WTC11 (cell line): ENCODE measurements at regions not wholly inside any gene's neighbourhood (a gene's known extent, or its start where the extent isn't known, plus 50 kb on each side); places are given as distances from the start of the nearest gene placed in this dataset.

ENCODE experiments used
- ATAC-seq: fragments of 200-7000 bp; cut with Tn5 transposase; 2 replicates; pipeline ENCODE4 v1.10.0; 2021; ENCODE audit warnings: mild to moderate bottlenecking, moderate library complexity
- CTCF ChIA-PET: fragments of 300-600 bp; sonication (Branson Sonifier 250); formaldehyde crosslinking; loops from one replicate; lab custom pipeline; 2021; ENCODE audit warnings: antibody characterized with exemption; lab: Charles Lee
- POLR2A ChIA-PET: fragments of 350-600 bp; sonication (Branson Sonifier 250); formaldehyde crosslinking; loops from one replicate; lab custom pipeline; 2021; ENCODE audit warnings: antibody characterized with exemption; lab: Charles Lee
- DNase-seq: peaks from one replicate; pipeline ENCODE4 v3.0.0; 2021; ENCODE audit warnings: low spot score
- H3K27ac Mint-ChIP-seq: 2 replicates; pipeline ENCODE4 v1.8.0; 2021; ENCODE audit warnings: mixed read lengths
- H3K27me3 Mint-ChIP-seq: 2 replicates; pipeline ENCODE4 v1.8.0; 2021; ENCODE audit warnings: low read depth, mild to moderate bottlenecking, moderate library complexity, mixed read lengths
- H3K36me3 Mint-ChIP-seq: 2 replicates; pipeline ENCODE4 v1.8.0; 2021; ENCODE audit warnings: mixed read lengths
- H3K4me1 Mint-ChIP-seq: 2 replicates; pipeline ENCODE4 v1.8.0; 2022; ENCODE audit warnings: mixed read lengths
- H3K4me3 Mint-ChIP-seq: 2 replicates; pipeline ENCODE4 v1.8.0; 2021; ENCODE audit warnings: mild to moderate bottlenecking, moderate library complexity, mixed read lengths
- H3K9me3 Mint-ChIP-seq: 2 replicates; pipeline ENCODE4 v1.8.0; 2021; ENCODE audit warnings: mixed read lengths
- ATF2 ChIP-seq: sonication (generic); formaldehyde crosslinking; IDR thresholded peaks from 2 replicates; pipeline ENCODE4 v1.8.1; 2022; ENCODE audit warnings: low read depth, missing genetic modification reagents, borderline replicate concordance
- ATF6 ChIP-seq: sonication (generic); formaldehyde crosslinking; IDR thresholded peaks from 2 replicates; pipeline ENCODE4 v1.8.1; 2023; ENCODE audit warnings: mild to moderate bottlenecking, missing genetic modification reagents
- CBFB ChIP-seq: sonication (generic); formaldehyde crosslinking; IDR thresholded peaks from 2 replicates; pipeline ENCODE4 v1.8.1; 2022; ENCODE audit warnings: mild to moderate bottlenecking, low read depth, missing genetic modification reagents
- IRF2 ChIP-seq: sonication (generic); formaldehyde crosslinking; IDR thresholded peaks from 2 replicates; pipeline ENCODE4 v1.8.0; 2022; ENCODE audit warnings: low read depth, missing genetic modification reagents, borderline replicate concordance
- JAZF1 ChIP-seq: fragments of 250-450 bp; sonication (Bioruptor Pico); IDR thresholded peaks from 2 replicates; pipeline ENCODE4 v1.9.0; 2021; ENCODE audit warnings: moderate library complexity, mild to moderate bottlenecking, inconsistent platforms
- JUN ChIP-seq: sonication (generic); formaldehyde crosslinking; IDR thresholded peaks from 2 replicates; pipeline ENCODE4 v1.8.0; 2023; ENCODE audit warnings: mild to moderate bottlenecking, missing genetic modification reagents
- NFATC4 ChIP-seq: fragments of 250-450 bp; sonication (Bioruptor Pico); IDR thresholded peaks from 2 replicates; pipeline ENCODE4 v1.9.0; 2021; ENCODE audit warnings: mild to moderate bottlenecking
- NFYB ChIP-seq: sonication (generic); formaldehyde crosslinking; conservative IDR thresholded peaks from 2 replicates; pipeline ENCODE4 v1.8.0; 2022; ENCODE audit warnings: low read depth, missing genetic modification reagents
- NR3C1 ChIP-seq: sonication (generic); formaldehyde crosslinking; conservative IDR thresholded peaks from 2 replicates; pipeline ENCODE4 v1.8.1; 2023; ENCODE audit warnings: low read depth, mild to moderate bottlenecking, missing genetic modification reagents
- OVOL2 ChIP-seq: fragments of 250-450 bp; sonication (Bioruptor Pico); IDR thresholded peaks from 2 replicates; pipeline ENCODE4 v1.9.0; 2021; ENCODE audit warnings: mild to moderate bottlenecking, borderline replicate concordance
- PRRX2 ChIP-seq: fragments of 250-450 bp; sonication (Bioruptor Pico); IDR thresholded peaks from 2 replicates; pipeline ENCODE4 v1.8.0; 2021; ENCODE audit warnings: mild to moderate bottlenecking
- SP1 ChIP-seq: sonication (generic); formaldehyde crosslinking; conservative IDR thresholded peaks from 2 replicates; pipeline ENCODE4 v1.8.1; 2022; ENCODE audit warnings: missing genetic modification reagents
- STAT6 ChIP-seq: sonication (generic); formaldehyde crosslinking; conservative IDR thresholded peaks from 2 replicates; pipeline ENCODE4 v1.8.1; 2023; ENCODE audit warnings: mild to moderate bottlenecking, low read depth, missing genetic modification reagents, moderate library complexity
- ZNF121 ChIP-seq: sonication (generic); formaldehyde crosslinking; IDR thresholded peaks from 2 replicates; pipeline ENCODE4 v1.8.0; 2023; ENCODE audit warnings: missing genetic modification reagents
- ZNF232 ChIP-seq: sonication (generic); formaldehyde crosslinking; IDR thresholded peaks from 2 replicates; pipeline ENCODE4 v1.8.0; 2022; ENCODE audit warnings: mild to moderate bottlenecking, missing genetic modification reagents
- ZNF425 ChIP-seq: fragments of 250-450 bp; sonication (Bioruptor Pico); conservative IDR thresholded peaks from 2 replicates; pipeline ENCODE4 v1.9.0; 2021; ENCODE audit warnings: mild to moderate bottlenecking
- TF ChIP-seq, protein P1 (sequence below): sonication (generic); formaldehyde crosslinking; IDR thresholded peaks from 2 replicates; pipeline ENCODE4 v1.8.0; 2022; ENCODE audit warnings: missing genetic modification reagents
- TF ChIP-seq, protein P2 (sequence below): sonication (generic); formaldehyde crosslinking; IDR thresholded peaks from 2 replicates; pipeline ENCODE4 v1.8.1; 2023; ENCODE audit warnings: mild to moderate bottlenecking, missing genetic modification reagents
- TF ChIP-seq, protein P3 (sequence below): sonication (generic); formaldehyde crosslinking; IDR thresholded peaks from 2 replicates; pipeline ENCODE4 v1.8.1; 2022; ENCODE audit warnings: low read depth, mild to moderate bottlenecking, moderate library complexity, missing genetic modification reagents, borderline replicate concordance

DNA sequence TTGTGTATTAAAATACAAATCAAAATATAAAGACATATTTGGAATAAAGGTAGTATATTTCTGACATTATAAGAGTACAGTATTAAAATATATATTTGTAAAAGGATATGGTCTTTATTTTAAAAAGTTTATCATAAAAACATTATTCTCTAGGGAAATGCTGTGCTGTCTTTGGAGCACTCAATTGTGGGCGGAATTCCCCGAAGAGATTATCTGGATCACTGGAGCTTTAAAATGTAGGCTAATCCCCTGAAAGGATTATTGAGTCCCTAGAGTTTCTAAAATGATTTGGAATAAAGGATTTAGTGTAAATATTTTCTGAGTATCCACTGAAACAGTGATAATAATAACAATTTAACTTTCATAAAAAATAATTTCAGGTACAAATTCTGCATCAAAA is 1239.4 kb downstream of the TECRL start (continued):
- no peak for TF ChIP-seq SP1 (CRISPR knock-in tag)
- no peak for TF ChIP-seq ZNF425
- TF ChIP-seq NR3C1, result no peak

DNA sequence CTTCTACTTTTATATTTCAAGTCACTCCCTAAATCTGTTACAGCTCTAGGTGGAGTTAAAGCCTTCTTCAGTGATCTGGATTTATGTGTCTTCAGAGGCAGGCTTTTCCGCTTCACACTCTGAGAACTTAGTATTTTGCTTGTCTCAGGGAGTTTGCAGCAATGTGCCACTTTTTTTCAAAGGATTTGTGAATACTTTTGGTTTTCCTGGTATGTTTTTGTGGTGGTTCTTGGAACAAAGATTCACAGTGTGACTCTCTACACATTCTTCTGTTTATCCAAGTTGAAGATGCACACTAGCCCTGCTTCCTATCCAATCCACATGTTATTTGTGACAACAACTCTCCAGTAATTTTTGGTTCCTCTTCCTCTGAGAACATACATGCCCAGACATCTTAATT is 1253.7 kb downstream of the TECRL start:
- TF ChIP-seq CBFB (no peak), NFATC4 (no peak), NFYB (CRISPR knock-in tag) (no peak), ATF6 (CRISPR knock-in tag) (no peak), ZNF121 (CRISPR knock-in tag) (no peak)
- TF ChIP-seq, protein P1, sequence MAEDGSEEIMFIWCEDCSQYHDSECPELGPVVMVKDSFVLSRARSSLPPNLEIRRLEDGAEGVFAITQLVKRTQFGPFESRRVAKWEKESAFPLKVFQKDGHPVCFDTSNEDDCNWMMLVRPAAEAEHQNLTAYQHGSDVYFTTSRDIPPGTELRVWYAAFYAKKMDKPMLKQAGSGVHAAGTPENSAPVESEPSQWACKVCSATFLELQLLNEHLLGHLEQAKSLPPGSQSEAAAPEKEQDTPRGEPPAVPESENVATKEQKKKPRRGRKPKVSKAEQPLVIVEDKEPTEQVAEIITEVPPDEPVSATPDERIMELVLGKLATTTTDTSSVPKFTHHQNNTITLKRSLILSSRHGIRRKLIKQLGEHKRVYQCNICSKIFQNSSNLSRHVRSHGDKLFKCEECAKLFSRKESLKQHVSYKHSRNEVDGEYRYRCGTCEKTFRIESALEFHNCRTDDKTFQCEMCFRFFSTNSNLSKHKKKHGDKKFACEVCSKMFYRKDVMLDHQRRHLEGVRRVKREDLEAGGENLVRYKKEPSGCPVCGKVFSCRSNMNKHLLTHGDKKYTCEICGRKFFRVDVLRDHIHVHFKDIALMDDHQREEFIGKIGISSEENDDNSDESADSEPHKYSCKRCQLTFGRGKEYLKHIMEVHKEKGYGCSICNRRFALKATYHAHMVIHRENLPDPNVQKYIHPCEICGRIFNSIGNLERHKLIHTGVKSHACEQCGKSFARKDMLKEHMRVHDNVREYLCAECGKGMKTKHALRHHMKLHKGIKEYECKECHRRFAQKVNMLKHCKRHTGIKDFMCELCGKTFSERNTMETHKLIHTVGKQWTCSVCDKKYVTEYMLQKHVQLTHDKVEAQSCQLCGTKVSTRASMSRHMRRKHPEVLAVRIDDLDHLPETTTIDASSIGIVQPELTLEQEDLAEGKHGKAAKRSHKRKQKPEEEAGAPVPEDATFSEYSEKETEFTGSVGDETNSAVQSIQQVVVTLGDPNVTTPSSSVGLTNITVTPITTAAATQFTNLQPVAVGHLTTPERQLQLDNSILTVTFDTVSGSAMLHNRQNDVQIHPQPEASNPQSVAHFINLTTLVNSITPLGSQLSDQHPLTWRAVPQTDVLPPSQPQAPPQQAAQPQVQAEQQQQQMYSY, result no peak

DNA sequence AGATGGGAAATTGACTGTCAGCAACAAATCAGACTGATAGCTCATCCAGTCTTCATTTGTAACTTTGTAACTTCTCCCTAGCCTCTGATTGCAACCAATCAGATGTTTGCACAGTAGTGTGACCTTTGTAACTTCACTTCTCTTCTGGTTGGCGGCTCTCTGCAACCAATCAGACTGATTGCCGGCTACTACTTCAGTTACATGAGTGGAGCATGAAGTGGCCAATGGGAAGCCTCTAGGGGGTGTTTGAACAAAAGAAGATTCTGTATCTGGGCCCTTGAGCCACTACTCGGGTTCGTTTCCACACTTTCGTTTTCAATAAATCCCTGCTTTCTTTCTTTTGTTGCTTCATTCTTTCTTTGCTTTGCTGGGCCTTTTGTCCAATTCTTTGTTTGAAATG is 1285.8 kb downstream of the TECRL start:
- ChIA-PET CTCF (no interaction called here), POLR2A (no interaction called here)
- no peak for DNase-seq
- no peak overlapping the region for H3K4me3 Mint-ChIP-seq
- no peaks in the 10 kb centered on the region for H3K27me3 Mint-ChIP-seq
- no peaks in the 10 kb centered on the region for H3K4me1 Mint-ChIP-seq
- ATAC-seq, result no peak
- no peak overlapping the region for H3K27ac Mint-ChIP-seq
- peaks cover 18% of the 10 kb centered on the region for H3K9me3 Mint-ChIP-seq
- H3K36me3 Mint-ChIP-seq, result no peaks in the 10 kb centered on the region
- TF ChIP-seq OVOL2 (no peak), IRF2 (CRISPR knock-in tag) (no peak), PRRX2 (CRISPR knock-in tag) (no peak), JAZF1 (CRISPR knock-in tag) (no peak), STAT6 (CRISPR knock-in tag) (no peak), CBFB (no peak), ZNF232 (no peak), JUN (CRISPR knock-in tag) (no peak), ATF2 (CRISPR knock-in tag) (no peak)
- TF ChIP-seq, protein P2, sequence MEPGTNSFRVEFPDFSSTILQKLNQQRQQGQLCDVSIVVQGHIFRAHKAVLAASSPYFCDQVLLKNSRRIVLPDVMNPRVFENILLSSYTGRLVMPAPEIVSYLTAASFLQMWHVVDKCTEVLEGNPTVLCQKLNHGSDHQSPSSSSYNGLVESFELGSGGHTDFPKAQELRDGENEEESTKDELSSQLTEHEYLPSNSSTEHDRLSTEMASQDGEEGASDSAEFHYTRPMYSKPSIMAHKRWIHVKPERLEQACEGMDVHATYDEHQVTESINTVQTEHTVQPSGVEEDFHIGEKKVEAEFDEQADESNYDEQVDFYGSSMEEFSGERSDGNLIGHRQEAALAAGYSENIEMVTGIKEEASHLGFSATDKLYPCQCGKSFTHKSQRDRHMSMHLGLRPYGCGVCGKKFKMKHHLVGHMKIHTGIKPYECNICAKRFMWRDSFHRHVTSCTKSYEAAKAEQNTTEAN (CRISPR knock-in tag), result no peak
- TF ChIP-seq, protein P3, sequence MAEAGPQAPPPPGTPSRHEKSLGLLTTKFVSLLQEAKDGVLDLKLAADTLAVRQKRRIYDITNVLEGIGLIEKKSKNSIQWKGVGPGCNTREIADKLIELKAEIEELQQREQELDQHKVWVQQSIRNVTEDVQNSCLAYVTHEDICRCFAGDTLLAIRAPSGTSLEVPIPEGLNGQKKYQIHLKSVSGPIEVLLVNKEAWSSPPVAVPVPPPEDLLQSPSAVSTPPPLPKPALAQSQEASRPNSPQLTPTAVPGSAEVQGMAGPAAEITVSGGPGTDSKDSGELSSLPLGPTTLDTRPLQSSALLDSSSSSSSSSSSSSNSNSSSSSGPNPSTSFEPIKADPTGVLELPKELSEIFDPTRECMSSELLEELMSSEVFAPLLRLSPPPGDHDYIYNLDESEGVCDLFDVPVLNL (CRISPR knock-in tag), result no peak

More for the DNA sequence above, 1253.7 kb downstream of the TECRL start:
- Mint-ChIP-seq H3K4me3 (no peak overlapping the region), H3K36me3 (peaks cover 8% of the 10 kb centered on the region), H3K4me1 (no peaks in the 10 kb centered on the region), H3K9me3 (peaks cover 41% of the 10 kb centered on the region), H3K27me3 (no peaks in the 10 kb centered on the region), H3K27ac (no peak overlapping the region)
- CTCF ChIA-PET, result no interaction called here
- POLR2A ChIA-PET, result no interaction called here
- DNase-seq, result no peak
- no peak for ATAC-seq
